Esophagus squamous epithelium (tissue), 4 donors: ENCODE measurements at regions not wholly inside any gene's neighbourhood (a gene's known extent, or its start where the extent isn't known, plus 50 kb on each side); places are given as distances from the start of the nearest gene placed in this dataset.

Experiments
- CTCF ChIP-seq, 6 experiments: fragments of 450-650 bp in 4 of 6; fragments of 200-600 bp in 2 of 6; sonication (generic) in 2 of 6; IDR thresholded peaks; one replicate each; pipeline ENCODE4 v1.5.1; 2016 to 2019; ENCODE audit warnings: antibody characterized with exemption in 6 of 6, mild to moderate bottlenecking in 4 of 6, moderate library complexity in 4 of 6
- POLR2A ChIP-seq, 4 donors: fragments of 450-650 bp; IDR thresholded peaks; one replicate each; pipeline ENCODE4 v1.6.1; 2017; ENCODE audit warnings: antibody characterized with exemption in 4 of 4, mild to moderate bottlenecking in 4 of 4, moderate library complexity in 3 of 4

- TF ChIP-seq CTCF (IDR thresholded peaks at IDR 0.05): no peak
- TF ChIP-seq POLR2A (IDR thresholded peaks at IDR 0.05): no peak
Measured at GRCh38 chr4:30881985-30882384, 161.8 kb downstream of the PCDH7 start.
